Stimulated activated CD4-positive, alpha-beta T cell treated with anti-CD3 and anti-CD28 coated beads, Interleukin-1b, Interleukin-23, amount 100 ng/mL, for 4 hours (primary cell): ENCODE measurements at regions not wholly inside any gene's neighbourhood (a gene's known extent, or its start where the extent isn't known, plus 50 kb on each side); places are given as distances from the start of the nearest gene placed in this dataset.

ENCODE experiments used
- DNase-seq, 2 donors: peaks; one replicate each; pipeline ENCODE4 v3.0.0-alpha.2; 2020; ENCODE audit warnings: low read depth in 2 of 2

GRCh38 chr20:43863821-43864544, 50.7 kb upstream of the TOX2 start:
- no peak for DNase-seq

DNA sequence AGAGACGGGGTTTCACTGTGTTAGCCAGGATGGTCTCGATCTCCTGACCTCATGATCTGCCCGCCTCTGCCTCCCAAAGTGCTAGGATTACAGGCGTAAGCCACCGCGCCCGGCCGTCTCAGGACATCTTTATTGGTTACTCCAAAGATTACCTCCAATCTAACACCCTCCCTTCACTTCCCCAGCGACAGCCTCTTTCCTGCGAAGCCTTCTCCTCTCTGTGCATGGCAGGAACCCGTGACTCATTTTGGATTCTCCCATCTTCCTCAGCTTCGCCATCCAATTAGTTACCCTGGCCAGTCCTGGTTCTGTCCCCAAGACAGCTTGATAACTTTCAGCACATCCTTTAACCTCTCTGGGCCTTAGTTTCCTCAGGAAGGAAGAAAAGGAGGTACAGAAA, 51.3 kb upstream of the TOX2 start:
- DNase-seq, result no peak

DNA sequence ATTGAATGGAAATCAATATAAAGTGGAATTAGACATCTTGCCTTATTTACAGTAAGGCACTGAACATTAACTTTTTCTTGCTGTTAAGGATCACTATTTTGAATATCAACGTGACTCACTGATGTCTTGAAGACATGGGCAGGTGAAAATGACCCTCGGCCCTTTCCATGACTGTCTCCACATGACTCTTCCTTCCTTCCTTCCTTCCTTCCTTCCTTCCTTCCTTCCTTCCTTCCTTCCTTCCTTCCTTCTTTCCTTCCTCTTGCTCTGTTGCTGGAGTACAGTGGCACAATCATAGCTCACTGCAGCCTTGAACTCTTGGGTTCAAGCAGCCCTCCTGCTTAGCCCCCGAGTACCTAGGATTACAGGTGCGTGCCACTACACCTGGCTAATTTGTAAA, 52.2 kb upstream of the TOX2 start:
- DNase-seq, result no peak

GRCh38 chr20:43859994-43860393, 54.7 kb upstream of the TOX2 start:
- DNase-seq, result no peak

GRCh38 chr20:43857932-43858331, 56.7 kb upstream of the TOX2 start:
- DNase-seq, result no peak

GRCh38 chr20:43857127-43857526, 57.5 kb upstream of the TOX2 start:
- DNase-seq, result no peak

DNA sequence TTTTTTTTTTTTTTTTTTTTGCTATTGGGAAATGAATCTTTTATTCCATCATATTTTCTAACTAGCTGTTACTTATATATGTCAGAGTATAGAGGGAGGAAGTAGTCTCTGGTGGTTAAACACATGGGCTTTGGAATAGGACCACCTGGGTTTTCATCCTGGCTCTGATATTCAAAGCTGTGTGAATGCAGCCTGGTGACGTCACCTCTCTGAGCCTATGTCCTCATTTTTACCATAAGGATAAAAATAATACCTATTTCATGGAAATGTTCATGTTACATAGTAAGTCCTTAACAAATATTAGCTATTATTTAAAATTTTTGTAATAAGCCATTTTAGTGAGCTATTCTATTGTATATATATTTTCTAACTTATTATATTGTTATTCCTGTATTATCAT, 58.8 kb upstream of the TOX2 start:
- no peak for DNase-seq

DNA sequence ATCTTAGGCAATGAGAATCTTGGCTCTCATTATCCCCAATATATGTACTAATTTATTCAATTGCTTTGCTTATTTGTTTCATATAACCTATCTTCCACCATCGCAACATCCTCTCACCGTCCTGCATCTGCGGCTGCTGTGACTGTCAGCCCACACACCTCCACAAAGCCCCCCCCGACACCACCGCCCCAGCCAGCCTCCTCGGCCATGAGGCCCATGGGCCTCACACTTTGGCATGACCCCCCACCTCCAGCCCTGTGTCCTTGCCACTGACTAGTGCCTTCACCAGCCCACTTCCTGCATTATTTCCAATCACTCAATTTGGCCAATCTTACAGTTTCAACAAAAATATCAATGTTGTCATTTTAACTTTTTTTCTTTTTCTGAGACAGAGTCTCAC, 60.7 kb upstream of the TOX2 start:
- no peak for DNase-seq

GRCh38 chr20:43853174-43853803, 61.4 kb upstream of the TOX2 start:
- no peak for DNase-seq

- DNase-seq, result no peak
These were observed 65.0 kb upstream of the TOX2 start for GRCh38 chr20:43849496-43850186.

DNA sequence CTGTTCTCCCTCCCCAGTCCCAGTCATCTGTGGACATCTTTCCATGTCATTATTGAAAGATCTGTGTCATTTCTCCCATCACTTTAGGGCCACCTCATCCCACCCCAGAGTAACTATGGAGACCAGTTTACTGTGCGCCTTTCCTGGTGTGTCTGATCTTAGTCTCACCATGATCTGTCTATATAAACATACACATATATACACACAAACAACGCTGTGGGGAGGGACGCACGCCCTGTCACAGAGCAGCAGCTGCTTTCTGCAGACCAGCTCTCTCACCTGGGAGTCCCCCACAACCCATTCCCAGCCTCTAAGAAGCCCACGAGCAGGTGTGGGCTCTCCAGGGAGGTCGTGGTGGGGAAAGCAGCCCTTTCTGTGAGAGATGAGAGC, 68.1 kb upstream of the TOX2 start:
- DNase-seq, result no peak

DNA sequence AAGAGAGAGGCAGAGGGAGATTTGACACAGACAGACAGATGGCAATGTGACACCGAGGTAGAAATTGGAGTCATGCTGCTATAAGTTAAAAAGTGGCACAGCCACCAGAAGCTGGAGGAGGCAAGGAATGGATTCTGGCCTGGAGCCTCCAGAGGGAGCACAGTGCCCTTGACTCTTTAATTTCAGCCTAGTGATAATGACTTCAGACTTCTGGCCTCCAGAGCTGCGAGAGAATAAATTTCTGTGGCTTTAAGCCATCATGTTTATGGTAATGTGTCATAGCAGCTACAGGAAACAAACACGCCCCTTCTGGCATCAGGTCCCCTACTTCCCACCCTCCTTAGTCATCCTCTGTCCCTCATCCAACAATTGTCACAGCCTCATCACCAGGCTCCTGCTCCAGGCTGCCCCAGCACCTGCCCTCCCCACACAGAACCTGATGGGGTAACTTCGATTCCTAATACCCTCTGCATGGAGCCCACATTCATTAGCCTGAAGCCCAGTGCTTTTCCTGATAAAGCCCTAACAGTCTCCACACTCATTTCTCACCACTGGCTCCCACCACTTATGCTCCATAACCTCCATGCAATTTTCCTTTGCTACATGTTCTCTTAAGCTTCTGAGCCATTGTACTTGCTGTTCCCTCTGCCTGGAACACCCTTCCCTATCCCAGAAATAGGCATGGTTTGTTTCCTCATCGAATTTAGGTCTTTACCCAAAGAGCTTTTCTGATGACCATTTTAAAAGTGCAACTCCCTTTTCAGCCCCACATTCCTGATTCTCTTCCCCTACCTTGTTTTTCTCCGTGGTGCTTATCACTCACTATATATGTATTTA, 69.7 kb upstream of the TOX2 start:
- no peak for DNase-seq

GRCh38 chr20:43843965-43844660, 70.5 kb upstream of the TOX2 start:
- no peak for DNase-seq

- DNase-seq, result no peak
These were observed 71.3 kb upstream of the TOX2 start for GRCh38 chr20:43843096-43843964.

GRCh38 chr20:43842126-43843020, 72.3 kb upstream of the TOX2 start:
- DNase-seq, result no peak

DNA sequence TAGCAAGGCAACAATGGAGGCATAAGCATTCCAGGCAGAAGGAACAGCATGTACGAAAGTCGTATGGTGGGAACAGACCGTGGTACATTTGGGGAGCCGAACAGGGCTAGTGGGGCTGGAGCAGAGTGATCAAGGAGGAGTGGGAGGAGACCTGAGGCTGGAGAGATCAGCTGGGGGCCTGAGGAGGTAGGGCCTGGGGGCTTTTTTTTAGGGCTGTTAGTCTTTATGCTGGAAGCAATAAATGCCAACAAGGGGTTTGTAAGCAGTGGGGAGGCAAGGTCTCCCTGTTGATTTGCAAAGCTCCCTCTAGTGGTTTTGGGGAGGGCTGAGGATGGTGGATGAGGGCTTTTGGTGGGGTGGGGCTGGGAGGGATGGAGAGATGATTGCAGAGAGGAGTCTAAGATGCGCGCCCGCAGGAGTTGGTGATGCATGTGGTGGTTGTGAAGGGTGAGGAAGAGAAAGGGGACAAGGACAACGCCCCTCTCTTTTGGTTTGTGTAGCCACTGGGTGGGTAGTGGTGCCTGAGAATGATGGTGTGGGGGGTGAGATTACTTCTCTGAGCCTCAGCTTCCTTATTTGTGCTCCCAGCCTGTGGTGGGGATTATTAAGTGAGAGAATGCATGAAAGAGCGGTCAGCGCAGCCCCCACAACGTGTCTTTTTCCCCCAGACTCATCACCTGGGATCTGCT, 74.1 kb upstream of the TOX2 start:
- peak; percentile 5 to 15 for DNase-seq

DNA sequence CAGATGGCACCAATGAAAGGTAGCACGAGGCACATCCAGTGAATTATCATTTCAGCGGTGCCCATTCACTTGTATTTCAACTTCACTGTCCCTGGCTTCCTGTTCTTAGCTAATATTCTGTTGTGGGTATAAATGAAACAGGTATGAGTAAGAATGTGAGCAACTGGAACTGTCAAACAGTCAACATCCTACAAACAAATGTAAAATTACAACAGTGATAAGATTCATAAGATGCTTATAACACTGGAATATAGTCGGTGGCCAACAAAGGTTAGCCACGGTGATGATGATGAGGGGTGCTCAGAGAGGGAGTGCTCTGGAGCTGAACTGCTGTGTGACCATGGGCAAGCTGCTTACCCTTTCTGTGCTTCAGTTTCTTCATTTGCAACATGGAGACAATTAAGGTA, 74.9 kb upstream of the TOX2 start:
- no peak for DNase-seq

GRCh38 chr20:43838703-43839060, 76.0 kb upstream of the TOX2 start:
- DNase-seq, result no peak
